WTC11 (cell line): ENCODE measurements at regions not wholly inside any gene's neighbourhood (a gene's known extent, or its start where the extent isn't known, plus 50 kb on each side); places are given as distances from the start of the nearest gene placed in this dataset.

Experiments used
- ATAC-seq: fragments of 200-7000 bp; cut with Tn5 transposase; 2 replicates; pipeline ENCODE4 v1.10.0; 2021; ENCODE audit warnings: mild to moderate bottlenecking, moderate library complexity
- CTCF ChIA-PET: fragments of 300-600 bp; sonication (Branson Sonifier 250); formaldehyde crosslinking; loops from one replicate; lab custom pipeline; 2021; ENCODE audit warnings: antibody characterized with exemption; lab: Charles Lee
- POLR2A ChIA-PET: fragments of 350-600 bp; sonication (Branson Sonifier 250); formaldehyde crosslinking; loops from one replicate; lab custom pipeline; 2021; ENCODE audit warnings: antibody characterized with exemption; lab: Charles Lee
- DNase-seq: peaks from one replicate; pipeline ENCODE4 v3.0.0; 2021; ENCODE audit warnings: low spot score
- H3K27ac Mint-ChIP-seq: 2 replicates; pipeline ENCODE4 v1.8.0; 2021; ENCODE audit warnings: mixed read lengths
- H3K27me3 Mint-ChIP-seq: 2 replicates; pipeline ENCODE4 v1.8.0; 2021; ENCODE audit warnings: low read depth, mild to moderate bottlenecking, moderate library complexity, mixed read lengths
- H3K36me3 Mint-ChIP-seq: 2 replicates; pipeline ENCODE4 v1.8.0; 2021; ENCODE audit warnings: mixed read lengths
- H3K4me1 Mint-ChIP-seq: 2 replicates; pipeline ENCODE4 v1.8.0; 2022; ENCODE audit warnings: mixed read lengths
- H3K4me3 Mint-ChIP-seq: 2 replicates; pipeline ENCODE4 v1.8.0; 2021; ENCODE audit warnings: mild to moderate bottlenecking, moderate library complexity, mixed read lengths
- H3K9me3 Mint-ChIP-seq: 2 replicates; pipeline ENCODE4 v1.8.0; 2021; ENCODE audit warnings: mixed read lengths
- AFF4 ChIP-seq: sonication (generic); formaldehyde crosslinking; IDR thresholded peaks from 2 replicates; pipeline ENCODE4 v1.8.1; 2023; ENCODE audit warnings: mild to moderate bottlenecking, missing genetic modification reagents, borderline replicate concordance
- ARID4B ChIP-seq: sonication (generic); formaldehyde crosslinking; IDR thresholded peaks from 2 replicates; pipeline ENCODE4 v1.8.0; 2023; ENCODE audit warnings: missing genetic modification reagents, mild to moderate bottlenecking, borderline replicate concordance
- GABPB1 ChIP-seq: sonication (generic); formaldehyde crosslinking; IDR thresholded peaks from 2 replicates; pipeline ENCODE4 v1.8.1; 2023; ENCODE audit warnings: mild to moderate bottlenecking, missing genetic modification reagents
- KAT7 ChIP-seq: sonication (generic); formaldehyde crosslinking; IDR thresholded peaks from 2 replicates; pipeline ENCODE4 v1.8.1; 2023; ENCODE audit warnings: missing genetic modification reagents, mild to moderate bottlenecking, borderline replicate concordance
- MYBL2 ChIP-seq: sonication (generic); formaldehyde crosslinking; IDR thresholded peaks from 2 replicates; pipeline ENCODE4 v1.8.1; 2023; ENCODE audit warnings: mild to moderate bottlenecking, moderate library complexity, missing genetic modification reagents
- NFYB ChIP-seq: sonication (generic); formaldehyde crosslinking; conservative IDR thresholded peaks from 2 replicates; pipeline ENCODE4 v1.8.0; 2022; ENCODE audit warnings: low read depth, missing genetic modification reagents
- STAT6 ChIP-seq: sonication (generic); formaldehyde crosslinking; conservative IDR thresholded peaks from 2 replicates; pipeline ENCODE4 v1.8.1; 2023; ENCODE audit warnings: mild to moderate bottlenecking, low read depth, missing genetic modification reagents, moderate library complexity
- TEAD4 ChIP-seq: sonication (generic); formaldehyde crosslinking; IDR thresholded peaks from 2 replicates; pipeline ENCODE4 v1.8.0; 2022; ENCODE audit warnings: mild to moderate bottlenecking, missing genetic modification reagents
- ZNF138 ChIP-seq: sonication (generic); formaldehyde crosslinking; conservative IDR thresholded peaks from 2 replicates; pipeline ENCODE4 v1.8.1; 2022; ENCODE audit warnings: mild to moderate bottlenecking, moderate library complexity, missing genetic modification reagents
- ZNF232 ChIP-seq: sonication (generic); formaldehyde crosslinking; IDR thresholded peaks from 2 replicates; pipeline ENCODE4 v1.8.0; 2022; ENCODE audit warnings: mild to moderate bottlenecking, missing genetic modification reagents
- ZNF263 ChIP-seq: sonication (generic); formaldehyde crosslinking; IDR thresholded peaks from 2 replicates; pipeline ENCODE4 v1.8.1; 2022; ENCODE audit warnings: low read depth, mild to moderate bottlenecking, moderate library complexity, missing genetic modification reagents
- ZNF532 ChIP-seq: fragments of 250-450 bp; sonication (Bioruptor Pico); IDR thresholded peaks from 2 replicates; pipeline ENCODE4 v1.9.0; 2021; ENCODE audit warnings: mild to moderate bottlenecking, borderline replicate concordance
- ZSCAN18 ChIP-seq: fragments of 250-450 bp; sonication (Bioruptor Pico); IDR thresholded peaks from 2 replicates; pipeline ENCODE4 v2.1.2; 2022; ENCODE audit warnings: mild to moderate bottlenecking, moderate library complexity

GRCh38 chr10:118116715-118117449 lies 70.1 kb upstream of the RAB11FIP2 start (continued):
- TF ChIP-seq ZNF532 (CRISPR knock-in tag), result no peak
- TF ChIP-seq ZNF138 (CRISPR knock-in tag), result no peak
- no peak for TF ChIP-seq NFYB (CRISPR knock-in tag)

GRCh38 chr10:118116362-118116714 lies 69.6 kb upstream of the RAB11FIP2 start:
- ChIA-PET CTCF (no interaction called here), POLR2A (no interaction called here)
- no peak for ATAC-seq
- no peaks in the 10 kb centered on the region for H3K9me3 Mint-ChIP-seq
- H3K4me1 Mint-ChIP-seq, result peaks cover 10% of the 10 kb centered on the region
- H3K27me3 Mint-ChIP-seq, result no peaks in the 10 kb centered on the region
- no peak overlapping the region for H3K27ac Mint-ChIP-seq
- no peaks in the 10 kb centered on the region for H3K36me3 Mint-ChIP-seq
- DNase-seq, result no peak
- H3K4me3 Mint-ChIP-seq, result no peak overlapping the region
- TF ChIP-seq STAT6 (CRISPR knock-in tag) (no peak), ZNF232 (CRISPR knock-in tag) (no peak), GABPB1 (CRISPR knock-in tag) (no peak), ZSCAN18 (CRISPR knock-in tag) (no peak), ZNF263 (CRISPR knock-in tag) (no peak), AFF4 (CRISPR knock-in tag) (no peak)
- TF ChIP-seq, all 79 proteins: peak for 0

GRCh38 chr10:118115701-118116100 lies 69.0 kb upstream of the RAB11FIP2 start:
- Mint-ChIP-seq H3K36me3 (no peaks in the 10 kb centered on the region), H3K27ac (no peak overlapping the region), H3K4me3 (no peak overlapping the region), H3K4me1 (peaks cover 10% of the 10 kb centered on the region), H3K9me3 (no peaks in the 10 kb centered on the region), H3K27me3 (no peaks in the 10 kb centered on the region)
- DNase-seq, result no peak
- CTCF ChIA-PET, result no interaction called here
- ATAC-seq, result no peak
- POLR2A ChIA-PET, result no interaction called here
- TF ChIP-seq ARID4B (no peak), KAT7 (CRISPR knock-in tag) (no peak), MYBL2 (CRISPR knock-in tag) (no peak), TEAD4 (CRISPR knock-in tag) (no peak)
